Keratinocyte (primary cell): ENCODE measurements at regions not wholly inside any gene's neighbourhood (a gene's known extent, or its start where the extent isn't known, plus 50 kb on each side); places are given as distances from the start of the nearest gene placed in this dataset.

Source experiments
- CTCF ChIP-seq, 3 experiments: IDR thresholded peaks in 1 of 3; conservative IDR thresholded peaks in 1 of 3; optimal IDR thresholded peaks in 1 of 3; 2 replicates in 2 of 3; 3 replicates in 1 of 3; pipeline versions ENCODE3 to v1.5.1; 2011; ENCODE audit warnings: low read length in 3 of 3, mild to moderate bottlenecking in 3 of 3, moderate library complexity in 2 of 3, control low read depth in 1 of 3, inconsistent platforms in 1 of 3; ENCODE audit not compliant: insufficient read depth in 2 of 3; ENCODE audit errors: extremely low read depth in 1 of 3
- EZH2 ChIP-seq: IDR thresholded peaks from one replicate; pipeline ENCODE4 v1.6.1; 2012; ENCODE audit warnings: inconsistent platforms, mild to moderate bottlenecking, low read length, moderate library complexity

- TF ChIP-seq CTCF (optimal IDR thresholded peaks at IDR 0.05 in 1 of 3, IDR thresholded peaks at IDR 0.05 in 1 of 3, conservative IDR thresholded peaks at IDR 0.05 in 1 of 3; ENCODE audit: extremely low read depth in 1 of 3, insufficient read depth in 2 of 3, low read length in 3 of 3) (no peak), EZH2 (no peak)
Measured at GRCh38 chr16:49911430-49911829, 55.5 kb upstream of the ZNF423 start.
